Fibroblast of the aortic adventitia (primary cell): ENCODE measurements at regions not wholly inside any gene's neighbourhood (a gene's known extent, or its start where the extent isn't known, plus 50 kb on each side); places are given as distances from the start of the nearest gene placed in this dataset.

Source experiments
- DNase-seq: peaks from one replicate; pipeline ENCODE4 v3.0.0-alpha.2; 2010; ENCODE audit warnings: low read depth
- H3K4me3 ChIP-seq: 2 replicates; pipeline ENCODE4 v1.5.1; 2011; ENCODE audit warnings: low read depth, mild to moderate bottlenecking, control low read depth, low read length, moderate library complexity
- TF ChIP-seq, protein P1 (sequence below): IDR thresholded peaks from 2 replicates; pipeline ENCODE4 v1.5.1; 2011; ENCODE audit warnings: mild to moderate bottlenecking, low read length, control low read depth, inconsistent platforms; ENCODE audit not compliant: insufficient read depth

DNA sequence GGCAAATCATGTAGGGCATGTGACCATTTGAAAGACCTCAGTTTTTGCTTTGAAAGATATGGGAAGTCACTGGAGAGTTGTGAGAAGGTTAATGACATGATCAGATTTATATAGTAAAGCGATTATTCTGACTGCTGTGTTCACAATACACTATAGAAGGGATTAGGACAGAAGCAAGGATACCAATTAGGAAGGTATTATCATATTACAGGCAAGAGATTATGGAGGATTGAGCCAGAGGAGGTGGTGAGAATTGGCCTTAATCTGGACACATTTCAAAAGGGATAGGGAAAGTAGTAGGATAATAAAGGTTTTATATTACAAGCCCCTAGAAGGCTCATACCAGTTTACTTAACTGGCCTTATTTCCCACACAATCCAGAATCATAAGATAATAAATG lies 124.9 kb upstream of the POF1B start:
- TF ChIP-seq, protein P1, sequence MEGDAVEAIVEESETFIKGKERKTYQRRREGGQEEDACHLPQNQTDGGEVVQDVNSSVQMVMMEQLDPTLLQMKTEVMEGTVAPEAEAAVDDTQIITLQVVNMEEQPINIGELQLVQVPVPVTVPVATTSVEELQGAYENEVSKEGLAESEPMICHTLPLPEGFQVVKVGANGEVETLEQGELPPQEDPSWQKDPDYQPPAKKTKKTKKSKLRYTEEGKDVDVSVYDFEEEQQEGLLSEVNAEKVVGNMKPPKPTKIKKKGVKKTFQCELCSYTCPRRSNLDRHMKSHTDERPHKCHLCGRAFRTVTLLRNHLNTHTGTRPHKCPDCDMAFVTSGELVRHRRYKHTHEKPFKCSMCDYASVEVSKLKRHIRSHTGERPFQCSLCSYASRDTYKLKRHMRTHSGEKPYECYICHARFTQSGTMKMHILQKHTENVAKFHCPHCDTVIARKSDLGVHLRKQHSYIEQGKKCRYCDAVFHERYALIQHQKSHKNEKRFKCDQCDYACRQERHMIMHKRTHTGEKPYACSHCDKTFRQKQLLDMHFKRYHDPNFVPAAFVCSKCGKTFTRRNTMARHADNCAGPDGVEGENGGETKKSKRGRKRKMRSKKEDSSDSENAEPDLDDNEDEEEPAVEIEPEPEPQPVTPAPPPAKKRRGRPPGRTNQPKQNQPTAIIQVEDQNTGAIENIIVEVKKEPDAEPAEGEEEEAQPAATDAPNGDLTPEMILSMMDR = no peak
- DNase-seq = no peak
- H3K4me3 ChIP-seq = no peak overlapping the region

DNA sequence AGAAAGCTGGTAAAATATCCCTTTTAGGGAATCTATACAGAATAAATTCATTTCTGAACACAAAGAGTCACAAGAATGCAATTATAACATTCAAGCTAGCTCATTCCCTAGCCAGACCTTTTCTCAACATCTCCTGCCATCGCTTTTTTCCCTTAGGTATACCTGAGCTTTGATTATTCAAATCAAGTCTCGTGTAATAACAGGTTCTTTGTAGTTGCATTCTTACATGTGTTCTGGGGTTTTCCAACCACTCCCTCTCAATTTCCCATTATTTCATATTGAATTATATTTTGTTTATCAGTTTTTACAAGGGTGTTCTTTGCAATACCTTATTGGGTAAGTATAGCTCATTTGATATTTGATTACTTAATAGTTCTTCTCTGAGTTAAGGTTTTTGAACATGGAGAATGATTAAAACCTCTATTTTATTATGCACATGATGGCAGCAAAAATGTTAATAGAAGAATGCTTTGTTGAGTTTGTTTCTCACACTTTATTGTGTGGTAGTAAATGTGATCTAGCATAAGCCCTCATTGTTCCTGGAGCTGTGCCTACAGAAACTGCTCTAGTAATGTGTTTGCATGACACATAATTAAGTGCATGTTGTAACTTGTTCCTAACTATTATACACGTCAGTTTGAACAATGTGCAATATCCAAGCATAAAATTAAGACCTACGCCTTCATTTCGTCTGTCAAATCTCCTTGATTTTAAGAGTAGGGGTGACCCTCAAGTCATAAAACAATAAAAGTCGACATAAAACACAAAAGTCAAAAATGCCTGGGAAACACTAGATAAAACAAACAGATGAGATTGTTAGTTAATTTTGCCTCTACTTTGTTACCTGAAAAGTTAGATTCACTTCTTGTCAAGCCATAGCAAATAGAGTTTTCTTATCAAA lies 124.0 kb upstream of the POF1B start:
- no peak overlapping the region for H3K4me3 ChIP-seq
- DNase-seq = no peak
- TF ChIP-seq, protein P1 = no peak

DNA sequence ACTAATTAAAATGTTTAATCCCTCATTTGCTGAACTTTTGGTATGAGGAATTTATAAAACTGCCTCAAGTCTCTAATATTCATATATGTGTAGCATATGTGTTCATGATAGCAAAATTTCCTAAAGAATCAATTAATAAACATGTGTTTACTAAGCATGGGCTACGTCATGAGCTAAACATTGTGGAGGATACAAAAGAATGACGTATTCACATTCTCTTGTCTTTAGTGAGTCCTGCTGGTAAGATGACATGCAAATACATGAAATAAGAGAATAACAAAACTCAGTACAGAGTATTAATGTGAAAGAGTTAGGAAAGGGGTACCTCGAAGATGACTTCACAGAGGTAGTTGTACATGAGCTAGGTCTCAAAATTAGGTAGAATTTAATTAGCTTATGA lies 121.9 kb upstream of the POF1B start:
- TF ChIP-seq, protein P1 = no peak
- no peak for DNase-seq
- H3K4me3 ChIP-seq = no peak overlapping the region

DNA sequence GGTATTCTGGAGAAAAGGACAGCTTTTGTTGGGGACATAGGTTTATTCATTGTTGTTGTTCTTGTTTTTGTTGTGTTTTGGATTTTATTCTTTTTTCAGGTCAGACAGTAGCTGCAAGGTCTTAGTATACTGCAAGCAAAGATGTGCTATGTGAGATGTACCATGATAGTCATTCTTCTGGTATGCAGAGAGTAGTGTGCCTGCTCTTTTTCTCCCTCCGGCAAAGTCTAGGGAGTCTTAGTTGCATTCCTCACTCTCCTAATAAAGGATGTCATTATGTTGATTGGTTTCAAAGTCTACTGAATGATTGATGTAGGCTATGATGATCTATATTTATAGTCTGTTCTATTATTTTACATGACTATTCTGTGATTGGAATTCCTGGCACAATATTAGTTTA lies 119.9 kb upstream of the POF1B start:
- DNase-seq = no peak
- no peak overlapping the region for H3K4me3 ChIP-seq
- TF ChIP-seq, protein P1 = no peak

DNA sequence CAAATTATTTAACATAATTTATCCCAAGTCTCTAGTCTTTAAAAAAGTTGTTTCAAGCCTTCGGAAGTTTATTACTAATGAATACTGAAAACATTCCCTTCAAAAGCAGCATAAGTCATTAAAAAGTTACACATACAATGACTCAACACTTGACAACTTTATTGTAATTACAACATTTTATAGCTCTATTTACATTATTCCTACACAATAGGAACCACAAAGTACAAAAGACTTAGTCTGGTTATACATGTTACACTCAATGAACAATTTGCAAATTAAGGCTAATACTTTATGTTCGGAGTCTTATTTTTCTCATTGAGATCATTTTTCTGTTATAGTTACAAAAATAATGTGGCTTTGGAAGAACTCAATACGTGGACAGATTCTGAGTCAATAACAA lies 114.4 kb upstream of the POF1B start:
- TF ChIP-seq, protein P1 = no peak
- H3K4me3 ChIP-seq = no peak overlapping the region
- no peak for DNase-seq

DNA sequence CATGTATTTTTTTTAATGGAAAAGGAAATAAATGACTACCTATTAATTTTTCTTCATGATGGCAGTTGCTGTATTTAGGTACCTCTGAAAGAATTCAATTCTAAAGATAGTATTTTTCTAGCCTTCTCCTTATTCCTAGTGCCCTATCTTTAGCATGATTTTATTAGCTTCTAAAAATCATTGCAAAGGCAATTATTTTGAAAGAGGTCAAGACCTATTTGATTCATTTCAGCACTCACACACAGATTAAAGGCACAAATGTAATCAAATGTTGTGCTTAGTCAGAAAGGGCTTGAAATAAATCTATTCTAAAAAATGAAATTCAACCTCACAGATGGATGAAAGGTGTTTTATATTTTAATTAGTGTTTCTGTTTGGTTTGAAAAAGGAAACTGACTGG lies 74.8 kb upstream of the POF1B start:
- no peak overlapping the region for H3K4me3 ChIP-seq
- TF ChIP-seq, protein P1 = no peak
- no peak for DNase-seq
